HG02870 (cell line): ENCODE measurements at regions not wholly inside any gene's neighbourhood (a gene's known extent, or its start where the extent isn't known, plus 50 kb on each side); places are given as distances from the start of the nearest gene placed in this dataset.

Source experiments
- ATAC-seq: cut with Tn5 transposase; IDR thresholded peaks from one replicate; pipeline ENCODE4 v1.9.1; 2021; ENCODE audit warnings: mild to moderate bottlenecking, moderate library complexity; ENCODE audit not compliant: unreplicated experiment

GRCh38 chr4:160795216-160795615, 1368.6 kb downstream of the FSTL5 start:
- no peak for ATAC-seq

DNA sequence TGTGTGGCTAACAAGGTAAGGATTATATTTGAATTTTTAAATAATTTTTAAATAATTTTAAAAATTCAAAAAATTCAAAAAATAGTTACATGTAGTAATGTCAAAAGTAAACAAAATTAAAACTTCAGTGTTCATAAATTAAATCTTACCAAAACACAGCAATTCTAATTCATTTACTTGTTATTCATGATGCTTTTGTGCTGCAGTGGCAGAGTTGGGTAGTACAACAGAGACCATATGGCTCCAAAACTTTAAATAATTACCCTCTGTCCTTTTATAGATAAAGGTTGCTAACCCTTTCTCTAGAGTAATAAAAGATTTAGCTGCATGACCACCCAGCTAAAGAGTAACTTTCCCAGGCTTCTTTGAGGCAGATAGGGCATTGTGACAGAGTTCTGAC, 1355.6 kb downstream of the FSTL5 start:
- no peak for ATAC-seq

DNA sequence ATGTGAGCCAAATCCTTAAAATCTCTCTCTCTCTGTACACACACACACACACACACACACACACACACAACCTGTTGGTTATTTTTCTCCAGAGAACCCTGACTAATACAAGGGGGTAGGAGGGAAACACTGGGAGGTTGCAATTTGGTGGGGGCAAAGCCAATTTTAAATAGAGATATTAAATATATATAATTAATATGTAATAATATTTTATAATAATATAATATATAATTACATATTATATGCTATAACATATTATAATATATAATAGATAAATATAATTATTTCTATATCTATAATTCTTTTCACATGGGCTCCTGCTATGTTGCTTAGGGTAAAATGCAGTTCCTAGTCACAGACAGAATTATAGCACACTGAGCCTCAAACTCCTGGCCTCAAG, 1354.2 kb downstream of the FSTL5 start:
- ATAC-seq: no peak

DNA sequence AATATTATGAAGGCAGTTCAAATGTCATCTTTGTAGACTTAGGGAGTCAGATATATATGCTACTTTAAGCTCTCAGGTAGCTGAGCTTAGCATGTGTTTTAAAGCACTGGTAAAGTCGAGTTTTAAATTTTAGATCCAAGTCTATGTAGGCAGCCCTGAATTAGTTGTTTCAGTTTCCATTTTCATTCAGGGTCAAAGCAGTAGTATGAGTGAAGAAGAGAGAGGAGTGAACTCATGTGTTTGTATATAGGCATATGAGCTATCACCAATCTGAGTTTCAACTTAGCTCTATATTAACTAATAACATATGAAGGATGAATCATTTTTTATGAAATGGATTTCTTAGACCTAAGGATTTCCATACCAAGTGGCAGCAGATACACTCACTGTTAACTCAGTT, 1353.4 kb downstream of the FSTL5 start:
- no peak for ATAC-seq

DNA sequence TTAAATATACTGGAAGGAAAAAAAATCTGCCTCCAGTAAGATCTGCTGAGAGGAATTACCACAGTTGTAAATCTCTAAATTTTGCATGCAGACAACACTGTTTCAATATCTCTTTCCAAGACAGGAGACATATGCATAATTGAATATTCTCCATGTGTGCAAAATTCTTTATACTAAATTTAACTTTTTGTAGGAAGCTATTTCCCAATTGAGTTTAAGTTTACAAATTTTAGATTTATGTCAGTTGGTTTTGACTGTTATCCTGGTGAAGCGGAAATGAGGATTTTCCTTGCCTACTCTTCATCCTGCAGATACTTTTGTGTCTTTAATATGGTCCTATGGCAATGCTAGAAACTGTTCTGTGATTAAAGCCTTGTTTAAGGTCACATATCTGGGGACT, 1352.9 kb downstream of the FSTL5 start:
- ATAC-seq: no peak

DNA sequence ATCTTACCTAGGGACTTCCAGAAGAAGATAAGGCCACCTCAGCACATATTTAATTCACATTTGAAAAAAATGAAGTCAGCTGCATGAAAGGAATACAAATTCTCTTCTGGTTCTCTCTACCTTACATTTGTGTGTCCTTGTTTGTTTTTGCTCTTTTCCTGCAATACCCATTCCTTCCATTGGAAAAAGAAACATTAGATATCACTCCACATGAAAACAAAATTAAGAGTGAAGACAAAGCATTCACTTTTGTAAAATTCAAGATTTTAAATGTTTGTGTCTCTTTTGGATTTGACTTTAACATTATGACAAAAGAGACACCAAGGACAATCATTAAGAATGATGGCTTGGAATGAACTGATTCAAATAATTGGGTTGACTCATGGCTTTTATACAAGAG, 1351.8 kb downstream of the FSTL5 start:
- no peak for ATAC-seq

DNA sequence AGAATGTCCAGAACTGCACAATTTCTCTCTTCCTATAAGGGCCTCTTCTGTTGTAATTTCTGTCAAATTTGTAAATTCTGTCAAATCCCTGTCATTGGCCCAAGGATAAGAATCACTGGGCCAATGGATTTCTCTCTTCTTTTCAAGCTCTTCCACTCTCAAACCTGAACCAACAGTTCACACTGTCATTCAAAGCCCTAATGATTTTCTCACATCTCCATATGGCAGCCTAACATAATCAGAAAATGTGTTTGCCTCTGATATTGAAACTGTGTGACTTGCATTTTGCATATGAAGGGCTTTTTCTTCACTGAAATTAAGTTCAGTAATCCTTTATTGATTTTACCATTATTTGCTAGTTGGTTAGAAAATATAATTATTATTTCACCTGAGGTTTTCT, 1349.1 kb downstream of the FSTL5 start:
- ATAC-seq: no peak

GRCh38 chr4:160818571-160818970, 1345.2 kb downstream of the FSTL5 start:
- ATAC-seq: no peak

DNA sequence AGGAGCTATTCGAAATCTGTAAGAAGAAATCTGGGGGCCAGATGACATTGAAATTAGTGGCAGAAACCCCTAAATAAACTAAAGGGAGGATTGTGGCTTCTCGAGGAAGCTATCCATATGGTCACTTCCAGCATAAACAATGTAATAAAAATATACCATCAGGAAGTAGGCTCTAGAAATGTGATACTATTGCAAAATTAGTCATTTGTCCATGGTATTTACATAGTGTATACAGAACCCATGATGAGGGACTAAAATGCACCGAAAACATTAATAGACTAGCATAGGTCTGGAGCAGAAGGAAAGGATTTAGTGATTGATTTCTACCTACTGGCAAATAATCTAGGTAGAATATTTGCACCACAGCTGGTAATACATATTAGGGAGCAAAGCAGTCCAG, 1344.0 kb downstream of the FSTL5 start:
- no peak for ATAC-seq

- ATAC-seq: no peak
These were observed 1339.3 kb downstream of the FSTL5 start for GRCh38 chr4:160824481-160824880.

GRCh38 chr4:160825644-160826338, 1338.0 kb downstream of the FSTL5 start:
- ATAC-seq: no peak

DNA sequence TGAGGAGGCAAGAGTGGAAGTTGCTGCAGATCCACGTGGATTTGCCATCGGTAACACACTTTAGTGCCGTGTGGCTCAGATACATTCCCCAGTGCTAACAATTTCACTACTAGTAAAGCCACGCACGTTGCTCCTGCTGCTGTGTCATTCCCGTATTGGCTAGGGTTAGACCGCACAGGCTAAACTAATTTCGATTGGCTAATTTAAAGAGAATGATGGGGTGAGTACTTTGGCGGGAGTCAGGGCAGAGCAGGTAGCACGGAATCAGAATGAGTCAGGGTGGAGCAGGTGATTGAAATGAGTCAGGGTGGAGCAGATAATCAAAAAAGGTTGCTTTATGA, 1337.5 kb downstream of the FSTL5 start:
- no peak for ATAC-seq

DNA sequence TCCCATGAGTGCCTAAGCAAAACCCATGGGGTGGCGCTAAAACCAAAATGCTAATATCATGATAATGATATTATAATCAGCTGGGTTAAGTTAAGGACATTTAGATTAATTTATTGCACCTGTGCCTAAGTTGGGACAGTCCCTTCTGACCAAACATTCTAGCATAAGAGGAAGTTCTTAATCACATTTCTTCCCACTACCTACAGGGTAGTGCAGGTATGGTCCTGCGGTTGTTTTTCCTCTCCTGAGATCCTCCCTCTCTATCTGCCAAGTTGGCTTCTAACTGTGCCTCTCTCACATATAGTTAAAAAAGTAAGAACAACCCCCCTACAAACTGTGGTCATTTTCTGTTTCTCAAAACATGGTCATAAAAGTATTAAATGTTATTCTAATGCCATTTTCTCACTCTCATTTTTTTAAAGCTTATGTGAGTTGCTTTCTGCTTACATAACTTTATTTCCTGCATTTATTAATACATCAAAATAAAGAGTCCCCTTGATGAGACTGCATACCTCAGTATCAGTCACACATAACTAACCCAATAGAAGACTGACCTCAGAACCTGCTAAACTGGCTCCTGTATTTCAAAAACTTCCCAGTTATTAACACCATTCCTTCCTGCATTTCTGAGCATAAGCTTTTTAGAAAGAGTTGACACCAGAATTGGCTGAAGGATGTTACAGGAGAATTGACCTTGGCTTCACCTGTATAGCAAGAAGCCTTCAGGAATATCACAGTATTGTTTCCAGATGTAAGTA, 1332.5 kb downstream of the FSTL5 start:
- no peak for ATAC-seq

DNA sequence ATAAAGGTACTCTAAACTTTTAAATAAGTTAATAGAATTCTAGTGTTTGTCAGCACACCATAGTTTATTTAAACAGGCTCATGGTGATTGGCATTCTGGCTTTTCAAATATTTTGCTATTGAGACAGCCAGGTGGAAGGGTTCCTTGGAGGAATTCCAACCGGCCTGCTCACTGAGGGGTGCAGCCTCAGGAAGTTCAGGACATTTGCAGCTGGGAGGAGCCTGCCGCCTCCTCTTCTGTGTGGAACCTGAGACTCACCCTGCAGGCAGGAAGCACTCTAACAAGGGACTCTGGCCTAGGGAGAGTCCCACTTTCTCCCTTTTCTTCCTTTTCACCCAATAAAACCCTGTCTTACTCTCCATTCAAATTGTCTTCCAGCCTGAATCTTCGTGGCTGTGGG, 1328.0 kb downstream of the FSTL5 start:
- ATAC-seq: no peak

DNA sequence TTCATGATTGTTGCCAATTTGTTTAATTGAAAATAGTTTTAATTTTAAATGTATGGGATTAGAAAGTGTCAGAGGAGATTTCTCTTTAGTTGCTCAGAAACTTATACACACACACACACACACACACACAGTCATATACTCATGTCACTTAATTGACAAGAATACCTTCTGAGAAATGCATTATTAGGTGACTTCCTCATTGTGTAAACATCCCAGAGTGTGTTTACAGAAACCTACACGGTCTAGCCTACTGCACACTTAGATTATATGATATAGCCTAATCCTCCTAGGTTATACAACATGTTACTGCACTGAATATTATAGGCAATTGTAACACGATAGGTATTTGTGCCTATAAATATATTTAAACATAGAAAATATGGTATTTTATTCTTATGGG, 1327.4 kb downstream of the FSTL5 start:
- ATAC-seq: no peak

DNA sequence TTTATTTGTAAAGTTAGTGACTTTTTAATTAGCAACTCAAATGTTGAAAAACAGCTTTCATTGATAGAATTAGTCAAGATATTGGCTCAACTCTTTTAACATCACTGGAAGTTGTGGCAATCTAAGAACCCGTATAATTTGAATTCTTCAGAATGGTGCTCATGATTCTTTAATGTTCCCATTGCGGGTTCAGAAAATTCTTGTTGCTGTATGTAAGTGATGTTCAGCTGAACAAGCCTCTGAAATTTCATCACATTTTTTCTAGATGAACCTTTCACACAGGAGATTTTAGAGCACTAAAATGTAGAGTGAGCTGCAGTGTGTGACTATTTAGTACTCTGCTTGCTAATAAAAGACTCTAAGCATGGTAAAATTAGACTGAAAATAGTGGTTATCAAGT, 1317.7 kb downstream of the FSTL5 start:
- ATAC-seq: no peak

- ATAC-seq: no peak
These were observed 1316.6 kb downstream of the FSTL5 start for GRCh38 chr4:160847228-160847627.

DNA sequence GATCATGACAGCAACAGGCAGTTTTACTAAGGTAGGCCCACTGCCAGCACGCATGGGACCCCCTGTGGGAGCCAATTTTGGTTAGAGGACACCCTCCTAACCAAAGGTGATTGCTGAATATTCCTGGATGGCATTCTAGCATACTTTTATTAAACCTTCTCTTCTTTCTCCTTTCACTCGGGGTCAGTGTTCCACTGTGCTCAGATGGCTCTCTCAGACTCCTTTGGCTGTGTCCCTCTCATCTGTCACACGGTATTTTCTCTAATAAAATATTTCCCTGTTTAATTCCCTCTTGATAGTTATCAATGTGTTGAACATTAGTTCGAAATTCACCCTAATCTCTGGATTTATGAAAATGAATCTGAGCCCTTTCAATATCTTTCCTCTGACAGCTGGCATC, 1315.3 kb downstream of the FSTL5 start:
- ATAC-seq: no peak

DNA sequence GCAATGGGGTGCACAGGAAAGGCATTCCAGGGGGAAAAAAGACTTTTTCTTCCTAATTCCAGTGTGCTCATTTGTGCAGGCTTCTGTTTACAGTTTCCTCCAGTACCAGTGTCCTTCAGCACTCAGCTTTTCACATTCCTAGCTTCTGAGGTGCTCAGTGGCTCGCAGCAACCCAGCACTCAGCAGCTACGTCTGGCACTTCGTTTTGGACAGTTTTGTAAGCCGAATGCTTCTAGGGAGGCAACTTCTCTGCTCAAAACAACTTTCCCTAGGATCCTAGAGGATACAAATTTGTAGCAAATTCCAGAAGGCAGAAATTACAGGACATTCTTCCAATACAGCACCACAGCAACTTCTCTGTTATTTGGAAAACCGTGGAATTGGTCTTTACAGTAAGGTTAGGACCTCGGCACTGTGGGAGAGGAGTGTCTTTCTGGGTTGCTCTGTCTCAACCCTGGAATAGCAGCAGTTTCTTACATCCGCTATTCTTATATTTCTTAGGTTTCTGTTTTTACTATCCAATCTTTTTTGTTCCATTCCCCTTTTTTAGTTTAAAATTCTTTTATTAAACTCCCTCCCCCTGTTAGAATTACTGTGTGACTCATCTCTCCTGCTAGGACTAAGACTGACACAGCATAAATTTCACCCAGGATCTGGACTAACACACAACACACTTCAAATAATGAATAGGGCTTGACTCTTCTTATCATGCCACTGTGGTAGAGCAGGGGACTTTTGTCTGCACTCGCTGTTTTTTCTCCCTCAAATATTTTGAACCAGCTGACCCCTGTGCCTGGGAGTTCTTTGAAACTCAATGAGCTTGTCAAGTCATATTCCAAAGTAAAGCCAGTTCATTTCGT, 1314.7 kb downstream of the FSTL5 start:
- no peak for ATAC-seq

GRCh38 chr4:160864253-160864652, 1299.5 kb downstream of the FSTL5 start:
- no peak for ATAC-seq

GRCh38 chr4:160869899-160870298, 1293.9 kb downstream of the FSTL5 start:
- ATAC-seq: no peak

DNA sequence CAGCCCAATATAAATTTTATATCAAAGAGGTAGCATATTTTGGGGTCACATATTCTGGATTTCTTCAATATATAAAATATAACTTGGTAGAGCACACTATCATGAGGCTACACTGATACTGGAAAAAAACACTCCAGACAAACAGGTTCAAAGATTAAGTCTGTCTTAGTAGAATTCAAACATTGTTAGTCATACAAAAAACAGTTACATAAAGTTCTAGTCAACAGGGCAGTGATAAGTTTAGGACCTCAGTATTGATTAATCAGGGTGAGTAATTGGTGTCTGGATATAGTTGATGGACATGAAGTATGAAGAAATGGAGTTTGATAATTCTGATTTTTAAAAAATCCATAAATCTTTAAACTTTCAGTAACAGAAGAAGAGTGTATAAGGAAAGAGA, 1291.3 kb downstream of the FSTL5 start:
- no peak for ATAC-seq
